WERI-Rb-1 (cell line): ENCODE measurements at regions not wholly inside any gene's neighbourhood (a gene's known extent, or its start where the extent isn't known, plus 50 kb on each side); places are given as distances from the start of the nearest gene placed in this dataset.
"Not testable (repeated sequence)": the region's sequence is repeated elsewhere in the genome, so short reads cannot be mapped to it uniquely, and the experiment has no call there.

ENCODE experiments used
- DNase-seq: peaks from one replicate; pipeline ENCODE4 v3.0.0-alpha.2; 2020
- H3K27ac ChIP-seq: fragments of 250-450 bp; sonication (Bioruptor Pico); 2 replicates; pipeline ENCODE4 v1.5.1; 2020; ENCODE audit warnings: mild to moderate bottlenecking, moderate library complexity
- H3K27me3 ChIP-seq: fragments of 250-450 bp; sonication (Bioruptor Pico); 2 replicates; pipeline ENCODE4 v1.5.1; 2021; ENCODE audit warnings: mild to moderate bottlenecking, low read depth, moderate library complexity; ENCODE audit not compliant: insufficient read depth, severe bottlenecking
- H3K36me3 ChIP-seq: fragments of 250-450 bp; sonication (Bioruptor Pico); 2 replicates; pipeline ENCODE4 v1.5.1; 2020; ENCODE audit warnings: mild to moderate bottlenecking, moderate library complexity
- H3K4me3 ChIP-seq: 2 replicates; pipeline ENCODE4 v1.5.1; 2011; ENCODE audit warnings: low read depth, mild to moderate bottlenecking, control low read depth, low read length
- H3K9me3 ChIP-seq: fragments of 250-450 bp; sonication (Bioruptor Pico); 2 replicates; pipeline ENCODE4 v1.5.1; 2021; ENCODE audit warnings: mild to moderate bottlenecking, moderate library complexity; ENCODE audit not compliant: severe bottlenecking
- CTCF ChIP-seq: IDR thresholded peaks from 2 replicates; pipeline ENCODE4 v1.5.1; 2011; ENCODE audit warnings: low read depth, mild to moderate bottlenecking, control low read depth, inconsistent platforms, low read length

GRCh38 chr17:22707626-22708025 lies 1015.3 kb downstream of the KCNJ18 start:
- Histone ChIP-seq H3K9me3 (no peaks in the 10 kb centered on the region), H3K36me3 (no peaks in the 10 kb centered on the region), H3K27ac (no peak overlapping the region), H3K27me3 (peaks cover 26% of the 10 kb centered on the region), H3K4me3 (no peak overlapping the region)
- no peak for DNase-seq
- no peak for TF ChIP-seq CTCF

GRCh38 chr17:22717211-22717610 lies 1024.9 kb downstream of the KCNJ18 start:
- Histone ChIP-seq H3K9me3 (no peaks in the 10 kb centered on the region), H3K4me3 (no peak overlapping the region), H3K36me3 (no peaks in the 10 kb centered on the region), H3K27ac (no peak overlapping the region), H3K27me3 (no peaks in the 10 kb centered on the region)
- DNase-seq = no peak
- no peak for TF ChIP-seq CTCF

- Histone ChIP-seq H3K27ac (no peak overlapping the region), H3K27me3 (no peaks in the 10 kb centered on the region), H3K4me3 (no peak overlapping the region), H3K9me3 (no peaks in the 10 kb centered on the region), H3K36me3 (no peaks in the 10 kb centered on the region)
- TF ChIP-seq CTCF = no peak
- DNase-seq = no peak
These were observed 1026.4 kb downstream of the KCNJ18 start for GRCh38 chr17:22718689-22719088.

GRCh38 chr17:22741066-22741465 lies 1048.7 kb downstream of the KCNJ18 start:
- not testable (repeated sequence) for H3K27me3 ChIP-seq, H3K9me3 ChIP-seq, H3K27ac ChIP-seq, H3K4me3 ChIP-seq, H3K36me3 ChIP-seq, DNase-seq
